OCI-LY3 (cell line): ENCODE measurements at regions not wholly inside any gene's neighbourhood (a gene's known extent, or its start where the extent isn't known, plus 50 kb on each side); places are given as distances from the start of the nearest gene placed in this dataset.

Experiments used
- EZH2phosphoT487 ChIP-seq: fragments of 200-600 bp; shearing (Covaris generic); IDR thresholded peaks from 2 replicates; pipeline ENCODE4 v1.6.1; 2018; ENCODE audit warnings: antibody characterized with exemption, mixed run types, low read depth
- TF ChIP-seq, protein P1 (sequence below): fragments of 200-600, 300-600 bp; sonication (generic); IDR thresholded peaks from 2 replicates; pipeline ENCODE4 v1.5.1; 2014; ENCODE audit warnings: antibody characterized with exemption, low read length, low read depth

DNA sequence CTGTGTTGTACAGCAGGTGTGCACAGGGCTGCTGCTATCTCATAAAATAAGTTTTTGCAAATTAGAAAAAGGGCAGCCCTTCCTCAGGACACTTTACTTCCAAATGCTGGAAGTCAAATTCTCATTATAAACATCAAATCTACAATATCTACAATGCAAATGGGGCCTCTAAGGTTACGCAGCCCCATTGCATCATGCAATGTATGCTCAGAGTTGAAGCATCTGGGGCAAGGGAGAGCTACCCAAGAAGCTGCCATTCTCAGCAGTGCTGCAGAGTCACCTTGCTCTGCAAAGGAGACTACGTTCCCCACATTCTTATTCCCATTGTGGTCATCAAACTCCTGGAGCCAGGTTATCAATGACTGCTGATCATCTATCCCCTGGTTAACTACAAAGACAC, 208.9 kb upstream of the POGK start:
- TF ChIP-seq, protein P1, sequence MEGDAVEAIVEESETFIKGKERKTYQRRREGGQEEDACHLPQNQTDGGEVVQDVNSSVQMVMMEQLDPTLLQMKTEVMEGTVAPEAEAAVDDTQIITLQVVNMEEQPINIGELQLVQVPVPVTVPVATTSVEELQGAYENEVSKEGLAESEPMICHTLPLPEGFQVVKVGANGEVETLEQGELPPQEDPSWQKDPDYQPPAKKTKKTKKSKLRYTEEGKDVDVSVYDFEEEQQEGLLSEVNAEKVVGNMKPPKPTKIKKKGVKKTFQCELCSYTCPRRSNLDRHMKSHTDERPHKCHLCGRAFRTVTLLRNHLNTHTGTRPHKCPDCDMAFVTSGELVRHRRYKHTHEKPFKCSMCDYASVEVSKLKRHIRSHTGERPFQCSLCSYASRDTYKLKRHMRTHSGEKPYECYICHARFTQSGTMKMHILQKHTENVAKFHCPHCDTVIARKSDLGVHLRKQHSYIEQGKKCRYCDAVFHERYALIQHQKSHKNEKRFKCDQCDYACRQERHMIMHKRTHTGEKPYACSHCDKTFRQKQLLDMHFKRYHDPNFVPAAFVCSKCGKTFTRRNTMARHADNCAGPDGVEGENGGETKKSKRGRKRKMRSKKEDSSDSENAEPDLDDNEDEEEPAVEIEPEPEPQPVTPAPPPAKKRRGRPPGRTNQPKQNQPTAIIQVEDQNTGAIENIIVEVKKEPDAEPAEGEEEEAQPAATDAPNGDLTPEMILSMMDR: no peak
- TF ChIP-seq EZH2phosphoT487: no peak
